ENCODE measurements at regions not wholly inside any gene's neighbourhood (a gene's known extent, or its start where the extent isn't known, plus 50 kb on each side); places are given as distances from the start of the nearest gene placed in this dataset.
"Not testable (repeated sequence)": the region's sequence is repeated elsewhere in the genome, so short reads cannot be mapped to it uniquely, and the experiment has no call there.

DNA sequence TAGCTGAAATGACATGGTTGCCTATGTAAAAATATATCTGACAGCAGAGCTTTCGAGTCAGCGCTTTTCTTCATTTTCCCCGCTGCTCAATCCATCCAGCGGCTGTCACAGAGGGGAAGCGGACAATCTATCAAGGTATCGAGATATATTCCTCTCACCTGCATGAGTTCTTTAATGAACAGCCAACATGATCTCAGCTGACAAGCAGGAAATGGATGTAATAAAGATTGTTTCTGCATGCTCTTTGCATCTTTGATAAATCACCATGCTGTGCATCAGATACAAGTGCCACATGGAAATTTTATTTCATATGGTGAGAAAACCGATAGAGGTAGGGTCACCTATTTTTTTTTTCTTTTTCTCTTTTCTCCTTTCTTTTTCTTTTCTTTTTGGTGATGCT lies 602.3 kb upstream of the MMS22L start:
- DNase-seq (ENCODE audit: insufficient read length, low spot score): no peak
- FAIRE-seq: no peak

DNA sequence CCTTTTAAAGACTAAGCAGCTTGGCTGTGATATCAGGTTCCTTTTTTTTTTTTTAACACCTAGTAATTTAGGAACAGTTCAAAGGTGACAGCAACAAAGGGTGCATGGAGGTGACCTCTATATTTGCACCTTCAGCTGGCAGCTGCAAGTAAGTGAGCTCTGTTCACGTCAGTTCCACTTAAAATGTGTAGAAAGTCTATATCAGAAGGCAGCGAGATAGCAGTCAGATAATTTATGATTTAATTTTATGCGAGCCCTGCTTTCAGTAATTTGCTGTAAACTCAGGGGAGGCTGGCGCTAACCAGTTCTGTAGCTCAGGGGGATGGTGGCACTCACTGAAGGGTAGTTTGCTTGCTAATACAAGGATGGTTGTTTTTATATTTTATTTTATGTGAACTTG lies 602.8 kb upstream of the MMS22L start:
- no peak for FAIRE-seq

DNA sequence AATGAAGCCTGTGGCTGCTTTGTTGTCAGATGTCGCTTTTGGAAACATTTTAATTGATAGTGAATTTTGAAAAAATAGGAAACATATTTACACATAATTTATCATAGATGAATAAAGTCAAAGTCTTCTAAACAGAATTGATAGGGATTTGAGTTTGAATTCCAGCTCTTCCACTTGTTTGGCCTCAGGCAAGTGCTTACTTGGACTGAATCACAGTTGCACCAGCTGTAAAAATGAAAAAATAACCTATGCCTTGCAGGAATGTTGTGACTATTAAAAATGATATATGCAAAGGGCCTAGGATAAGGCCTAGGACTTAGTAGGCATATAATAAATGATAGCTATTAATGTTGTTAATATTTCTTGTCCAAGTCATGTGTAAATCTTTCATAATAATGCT lies 618.5 kb upstream of the MMS22L start:
- no peak for DNase-seq (ENCODE audit: insufficient read length, low spot score)
- no peak for FAIRE-seq

More for the DNA sequence above, 602.8 kb upstream of the MMS22L start:
- DNase-seq (ENCODE audit: insufficient read length, low spot score): no peak

DNA sequence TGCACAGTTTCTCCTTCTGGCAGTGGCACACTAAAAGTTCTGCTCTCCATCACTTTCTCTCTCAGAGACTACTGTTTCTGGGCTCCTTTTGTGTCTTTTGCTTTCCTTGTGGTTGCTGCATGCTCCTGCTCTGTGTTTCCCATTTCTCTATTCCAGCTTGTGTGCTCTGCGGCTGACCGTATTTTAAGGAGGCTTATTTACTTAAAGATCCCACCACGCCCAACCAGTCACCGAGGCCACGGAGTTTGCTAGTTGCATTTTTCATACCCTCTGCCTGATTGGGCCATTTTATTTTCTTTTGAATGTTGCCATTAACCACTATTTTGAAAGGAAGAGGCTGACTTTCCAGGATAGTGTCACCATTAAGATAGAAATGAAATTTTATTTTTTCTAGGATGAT lies 626.4 kb upstream of the MMS22L start:
- DNase-seq (ENCODE audit: insufficient read length, low spot score) (no peak), FAIRE-seq (no peak)

DNA sequence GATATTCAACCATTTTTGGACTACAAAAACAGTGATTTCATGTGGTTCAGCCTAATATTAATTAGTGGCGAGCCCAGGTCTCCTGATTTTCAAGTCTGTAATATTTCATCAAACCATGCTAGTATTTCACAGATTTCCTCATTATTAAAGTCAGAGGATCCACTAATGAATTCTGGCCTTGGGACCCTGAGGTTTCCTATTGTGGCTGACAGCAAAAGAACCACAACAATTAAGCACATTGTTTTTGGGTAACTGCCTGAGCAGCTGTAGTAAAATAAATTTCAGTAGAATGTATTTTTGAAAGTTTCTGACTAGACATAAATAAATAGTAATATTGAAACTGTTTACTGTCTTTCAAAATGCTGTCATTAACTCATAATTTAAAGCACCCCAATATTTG lies 630.7 kb upstream of the MMS22L start:
- DNase-seq (ENCODE audit: insufficient read length, low spot score) (no peak), FAIRE-seq (no peak)

DNA sequence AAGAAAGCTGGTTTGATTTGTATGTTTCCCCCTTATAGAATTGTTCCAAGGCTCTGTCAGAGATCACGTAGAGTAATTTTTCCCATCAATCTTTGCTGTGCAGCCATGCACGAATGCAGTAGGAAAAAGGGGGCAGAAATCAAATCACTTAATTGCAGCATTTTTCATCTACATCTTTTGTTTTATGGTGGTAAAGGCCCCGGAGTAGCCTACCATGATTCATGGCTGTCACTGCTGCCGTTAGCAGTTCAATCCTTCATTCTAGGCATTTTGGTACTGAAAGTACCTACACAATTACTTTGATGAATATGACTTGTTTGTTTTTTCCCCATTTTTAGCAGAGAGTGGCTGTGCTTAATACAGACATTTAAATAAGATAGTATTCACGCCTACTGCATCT lies 631.9 kb upstream of the MMS22L start:
- FAIRE-seq: no peak
- no peak for DNase-seq (ENCODE audit: insufficient read length, low spot score)

DNA sequence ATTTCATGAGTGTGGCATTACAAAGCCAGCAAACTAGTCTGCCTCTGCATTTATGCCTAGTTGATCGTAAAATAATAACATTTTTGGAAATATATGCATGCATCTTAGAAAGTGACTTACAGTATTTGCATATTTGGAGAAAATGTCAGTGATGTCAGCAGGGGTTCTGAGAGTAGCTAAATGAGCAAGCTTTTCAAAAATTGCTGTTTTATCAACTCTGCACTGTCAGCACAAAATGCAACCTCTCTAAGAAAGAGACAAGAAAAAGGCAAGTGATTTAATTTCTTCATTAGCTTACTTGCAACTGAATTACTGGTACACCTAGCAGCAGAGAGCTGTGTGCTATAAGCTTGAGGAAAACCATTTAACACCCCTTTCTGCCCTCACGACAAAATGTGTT lies 632.5 kb upstream of the MMS22L start:
- no peak for FAIRE-seq
- no peak for DNase-seq (ENCODE audit: insufficient read length, low spot score)

DNA sequence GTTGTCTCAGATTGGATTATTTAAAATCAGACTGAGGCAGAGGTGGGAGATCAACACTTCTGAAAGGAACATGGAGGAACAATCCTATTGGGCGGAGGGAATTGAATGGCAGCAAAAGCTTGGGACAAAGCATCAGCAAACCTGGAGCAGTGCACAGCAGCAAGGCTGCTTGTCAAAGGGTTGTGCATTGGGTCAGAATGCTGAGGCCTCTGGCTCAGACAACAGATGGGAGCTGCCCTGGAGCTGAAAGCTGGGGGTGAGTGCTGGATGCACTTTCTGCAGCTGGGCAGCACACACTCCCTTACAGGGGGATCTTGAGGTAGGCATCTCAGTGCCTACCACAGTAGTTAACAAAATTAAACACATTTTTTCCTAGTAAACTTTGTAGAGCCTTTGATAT lies 634.4 kb upstream of the MMS22L start:
- no peak for DNase-seq (ENCODE audit: insufficient read length, low spot score)
- FAIRE-seq: no peak

DNA sequence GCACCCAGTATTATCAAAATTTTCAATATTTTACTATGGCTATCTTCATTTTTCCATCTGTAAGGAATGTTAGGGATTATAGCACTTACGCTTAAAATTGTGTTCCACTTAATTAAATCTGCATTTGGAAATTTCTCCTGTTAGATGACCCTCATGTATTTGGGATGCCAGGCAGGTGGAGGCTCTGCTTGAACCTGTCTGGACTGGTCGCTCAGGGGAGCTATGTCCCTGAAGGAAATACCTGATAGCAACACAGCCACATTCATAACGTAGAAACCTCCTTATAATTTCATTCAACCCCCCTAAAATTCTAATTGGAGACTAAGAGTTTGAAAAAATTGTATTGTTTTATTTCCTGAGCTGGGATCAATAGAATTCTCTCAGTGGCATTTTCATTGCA lies 636.0 kb upstream of the MMS22L start:
- FAIRE-seq (no peak), DNase-seq (ENCODE audit: insufficient read length, low spot score) (no peak)

DNA sequence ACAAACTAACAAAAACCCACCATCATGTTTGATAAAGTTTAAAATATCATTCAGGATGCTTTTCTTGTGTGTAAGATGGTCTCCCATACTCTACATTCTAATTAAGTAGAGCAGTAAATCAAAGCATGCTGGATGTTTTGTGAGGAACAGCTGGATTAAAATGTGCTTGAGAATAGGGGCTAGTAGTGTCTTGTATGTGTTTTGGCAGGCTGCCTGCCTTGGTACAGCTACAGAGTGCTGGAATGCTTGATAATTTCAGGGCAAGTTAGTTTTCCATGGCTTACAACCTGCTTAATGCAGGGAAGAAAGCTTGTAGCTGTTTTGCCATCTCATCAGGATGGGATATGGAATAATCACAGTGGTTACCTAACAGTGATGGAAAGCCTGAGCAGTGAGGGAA lies 636.6 kb upstream of the MMS22L start:
- DNase-seq (ENCODE audit: insufficient read length, low spot score) (no peak), FAIRE-seq (no peak)

DNA sequence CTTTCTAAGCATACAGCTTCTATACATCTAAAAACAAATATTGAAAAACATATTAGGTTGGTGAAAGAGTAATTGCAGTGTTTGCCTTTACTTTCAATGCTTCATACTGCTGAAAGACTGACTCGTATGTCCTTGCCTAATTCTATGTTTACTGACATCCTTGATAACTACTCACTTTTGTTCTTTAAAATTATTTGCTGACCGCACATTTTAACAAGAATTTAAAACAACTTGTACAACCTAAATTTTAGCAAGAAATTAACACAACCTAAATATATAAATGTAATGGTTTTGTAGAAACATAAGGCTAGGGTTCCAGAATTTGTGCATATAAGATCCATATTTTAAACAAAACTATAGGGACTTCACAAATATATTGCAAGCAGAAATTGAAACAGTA lies 640.2 kb upstream of the MMS22L start:
- no peak for DNase-seq (ENCODE audit: insufficient read length, low spot score)
- FAIRE-seq: no peak

DNA sequence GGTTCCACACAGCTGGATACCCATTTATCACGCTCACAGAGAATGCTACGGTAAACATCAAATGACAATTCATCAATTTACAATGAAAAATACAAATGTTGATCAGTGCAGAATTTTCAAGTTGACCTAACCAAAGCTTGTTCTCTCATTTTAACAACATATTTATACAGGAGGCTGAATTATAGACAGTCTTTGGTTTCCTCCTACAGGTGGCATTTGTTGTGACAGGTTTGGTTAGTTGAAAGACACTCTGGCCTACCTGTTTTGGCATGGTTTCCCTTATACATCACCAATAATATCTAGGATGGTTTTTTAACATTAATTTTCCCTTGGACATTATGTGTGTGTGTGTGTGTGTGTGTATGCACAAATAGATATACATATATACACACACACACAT lies 642.5 kb upstream of the MMS22L start:
- DNase-seq (ENCODE audit: insufficient read length, low spot score): no peak
- FAIRE-seq: no peak

DNA sequence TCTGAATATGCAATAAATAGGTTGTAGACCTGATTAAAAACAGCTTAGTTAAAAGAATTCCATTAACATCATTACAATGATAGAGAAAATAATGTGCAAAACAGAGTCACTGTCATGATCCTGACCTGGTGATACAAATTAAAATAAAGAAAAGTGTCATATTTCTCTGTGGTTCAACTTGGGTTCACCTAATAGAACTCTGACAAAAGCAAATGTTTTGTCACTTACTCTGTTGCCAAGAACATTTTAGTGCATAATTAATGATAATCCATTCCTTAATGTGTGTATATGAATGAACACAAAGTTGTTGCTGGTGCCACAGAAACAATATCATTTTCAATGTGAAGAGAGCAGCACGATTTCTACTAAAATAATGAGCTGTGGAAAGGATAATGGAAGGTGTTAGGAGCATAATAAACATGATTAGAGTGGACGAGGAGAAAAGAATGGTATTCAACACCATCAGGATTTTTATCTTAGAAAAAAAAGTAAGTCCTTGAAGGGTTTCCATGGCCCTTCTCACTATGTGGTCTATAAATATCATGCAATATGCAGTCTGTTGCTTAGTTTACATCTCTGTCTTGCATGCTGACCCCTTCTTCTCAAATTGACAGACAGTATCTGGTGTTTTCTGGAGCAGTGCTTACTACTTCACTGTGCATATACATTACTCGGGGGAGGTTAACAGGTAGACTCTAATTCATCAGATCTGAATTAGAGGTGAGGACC lies 656.6 kb upstream of the MMS22L start:
- FAIRE-seq (no peak), DNase-seq (ENCODE audit: insufficient read length, low spot score) (no peak)

DNA sequence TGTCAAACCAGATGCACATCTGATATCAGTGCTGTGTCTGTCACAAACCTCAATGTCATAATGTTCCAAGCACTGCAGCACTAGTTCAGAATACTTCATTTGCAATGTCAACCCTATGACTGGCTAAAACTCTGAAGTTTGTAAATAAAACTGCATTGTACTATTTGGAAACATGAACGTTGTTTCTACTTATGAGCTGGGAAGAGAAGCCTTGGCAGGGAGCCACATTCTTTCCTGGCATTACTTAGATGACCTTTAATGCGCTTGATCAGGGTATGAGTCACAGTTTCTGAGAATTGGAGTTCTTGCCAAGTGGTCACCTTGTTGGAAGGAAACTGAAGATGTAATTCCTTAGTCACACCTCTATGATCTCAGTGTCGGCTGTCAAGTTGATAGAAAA lies 664.8 kb upstream of the MMS22L start:
- FAIRE-seq (no peak), DNase-seq (ENCODE audit: insufficient read length, low spot score) (no peak)

DNA sequence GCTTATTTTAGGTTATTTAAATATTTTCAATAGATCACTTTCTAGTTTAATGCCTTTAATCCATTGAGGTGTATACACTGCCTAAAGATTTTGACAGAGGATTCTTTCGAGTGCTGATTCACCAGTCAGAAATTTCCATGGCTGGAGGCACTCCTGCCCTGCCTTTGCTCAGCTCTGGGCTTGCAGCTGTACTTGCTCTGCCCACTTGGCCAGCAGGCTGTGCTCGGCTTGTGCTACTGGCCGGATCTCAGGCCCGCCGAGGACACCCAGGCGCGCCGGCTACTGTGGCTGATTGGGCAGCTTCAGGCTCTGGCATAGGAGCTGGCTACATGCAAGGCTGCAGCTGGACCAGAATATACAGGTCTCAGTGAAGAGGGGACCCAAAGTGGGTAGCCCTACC lies 675.1 kb upstream of the MMS22L start:
- FAIRE-seq: no peak
- no peak for DNase-seq (ENCODE audit: insufficient read length, low spot score)

DNA sequence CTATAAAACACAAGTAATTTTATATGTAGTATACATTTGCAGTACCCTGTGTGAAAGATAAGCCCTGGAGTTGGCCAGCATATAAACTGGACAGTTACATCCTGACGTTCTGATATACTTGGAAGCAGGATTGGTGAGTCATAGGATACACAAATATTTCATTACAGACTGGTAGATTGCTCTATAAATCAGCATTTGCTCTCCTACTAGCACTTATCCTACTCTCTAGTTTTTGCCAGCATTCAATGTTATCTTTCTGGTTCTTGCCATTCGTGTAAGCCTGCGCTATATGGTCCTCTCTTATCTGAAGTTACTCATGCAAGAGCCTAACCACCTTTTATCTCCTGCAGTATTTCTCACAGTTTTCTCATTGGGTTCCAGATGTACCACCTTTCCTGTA lies 680.2 kb upstream of the MMS22L start:
- FAIRE-seq: no peak
- no peak for DNase-seq (ENCODE audit: insufficient read length, low spot score)

DNA sequence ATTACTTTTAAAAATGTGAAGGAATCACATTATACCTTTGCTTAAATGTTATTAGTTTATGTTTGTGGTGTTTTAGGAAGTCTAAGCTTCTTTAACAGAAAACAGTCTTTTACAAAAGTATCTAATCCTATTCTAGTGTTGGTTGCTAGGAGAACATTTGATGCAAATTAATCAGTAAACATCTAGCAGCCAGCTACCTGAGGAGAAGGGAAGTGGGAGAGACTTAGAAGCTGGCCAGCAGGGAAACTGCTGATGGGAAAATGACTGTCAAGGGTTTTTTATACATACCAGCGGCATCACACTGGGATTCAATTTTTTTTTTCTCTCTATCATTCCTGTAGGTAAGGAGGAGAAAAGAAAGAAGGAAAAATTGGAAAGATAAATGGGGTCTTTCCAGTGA lies 686.0 kb upstream of the MMS22L start:
- FAIRE-seq: no peak
- DNase-seq (ENCODE audit: insufficient read length, low spot score): no peak

DNA sequence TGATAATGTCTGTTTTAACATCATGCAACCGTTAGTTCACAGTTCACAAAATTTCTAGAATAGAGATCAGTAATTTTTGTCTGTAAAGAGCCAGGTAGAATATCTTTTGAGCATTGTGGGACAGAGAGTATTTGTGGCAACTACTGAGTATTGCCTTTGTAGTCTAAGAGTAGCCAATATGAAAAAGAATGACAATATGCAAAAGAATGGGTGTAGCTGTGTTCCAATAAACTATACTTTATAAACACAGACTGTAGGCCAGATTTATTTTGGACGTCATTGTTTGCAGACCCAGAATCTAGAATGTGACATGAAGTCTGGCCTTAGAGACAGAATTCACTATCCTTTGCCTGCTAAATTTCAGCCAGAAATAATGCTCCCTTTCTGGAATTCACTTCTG lies 694.1 kb upstream of the MMS22L start:
- FAIRE-seq (no peak), DNase-seq (ENCODE audit: insufficient read length, low spot score) (no peak)

DNA sequence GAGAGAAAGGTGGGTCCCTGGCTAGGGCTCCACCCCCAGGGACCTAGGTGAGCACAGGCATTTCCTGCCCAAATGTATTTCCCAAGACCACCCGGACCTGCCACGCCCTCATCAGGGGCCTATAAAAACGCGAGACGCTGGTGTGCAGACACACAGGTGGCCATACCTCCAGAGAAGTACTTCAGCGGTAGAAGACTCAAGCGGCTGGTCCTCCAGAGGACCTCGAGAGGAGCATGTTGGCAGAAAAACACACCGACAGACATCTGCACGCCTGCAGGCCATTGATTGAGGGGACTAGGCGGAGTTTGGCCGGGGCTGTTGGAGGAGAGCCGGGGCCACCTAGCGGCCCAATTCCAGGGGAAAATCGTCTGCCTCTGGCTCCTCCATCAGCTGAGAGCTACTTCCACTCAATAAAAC lies 695.8 kb upstream of the MMS22L start:
- no peak for FAIRE-seq
- DNase-seq (ENCODE audit: insufficient read length, low spot score): no peak

DNA sequence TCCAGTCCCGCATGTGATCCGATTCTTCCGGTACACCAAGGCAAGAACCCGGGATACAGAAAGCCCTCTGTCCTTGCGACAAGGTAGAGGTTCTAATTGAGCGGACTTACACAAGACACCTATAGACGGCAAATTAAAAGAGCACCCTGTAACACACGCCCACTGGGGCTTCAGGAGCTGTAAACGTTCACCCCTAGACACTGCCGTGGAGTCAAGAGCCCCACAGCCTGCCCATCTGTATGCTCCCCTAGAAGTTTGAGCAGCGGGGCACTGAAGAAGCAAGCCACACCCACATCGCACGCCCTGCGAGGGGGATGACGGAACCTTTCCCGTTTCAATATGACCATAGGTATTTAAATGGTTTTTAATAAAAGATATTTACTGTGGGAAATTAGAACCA lies 696.3 kb upstream of the MMS22L start:
- DNase-seq (ENCODE audit: insufficient read length, low spot score); FAIRE-seq: not testable (repeated sequence)

DNA sequence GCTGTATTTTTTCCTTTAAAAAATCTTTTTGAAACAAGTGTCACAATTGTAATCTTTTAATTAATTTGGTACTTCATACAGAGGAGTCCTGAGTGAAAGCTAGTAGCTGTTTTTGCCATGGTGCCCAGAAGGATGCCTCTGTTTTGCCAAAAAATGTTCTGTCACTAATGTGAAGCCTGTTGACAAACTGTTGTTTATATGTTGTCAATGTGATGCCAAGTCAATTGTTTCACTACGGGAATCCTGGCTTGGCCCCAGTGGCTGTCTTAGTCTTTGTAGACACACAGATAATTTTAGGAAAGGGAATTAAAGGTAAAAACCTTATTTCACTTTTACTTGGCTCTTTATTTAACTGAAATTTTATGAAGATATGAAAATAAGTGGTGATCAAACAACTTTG lies 706.4 kb upstream of the MMS22L start:
- no peak for DNase-seq (ENCODE audit: insufficient read length, low spot score)
- no peak for FAIRE-seq

DNA sequence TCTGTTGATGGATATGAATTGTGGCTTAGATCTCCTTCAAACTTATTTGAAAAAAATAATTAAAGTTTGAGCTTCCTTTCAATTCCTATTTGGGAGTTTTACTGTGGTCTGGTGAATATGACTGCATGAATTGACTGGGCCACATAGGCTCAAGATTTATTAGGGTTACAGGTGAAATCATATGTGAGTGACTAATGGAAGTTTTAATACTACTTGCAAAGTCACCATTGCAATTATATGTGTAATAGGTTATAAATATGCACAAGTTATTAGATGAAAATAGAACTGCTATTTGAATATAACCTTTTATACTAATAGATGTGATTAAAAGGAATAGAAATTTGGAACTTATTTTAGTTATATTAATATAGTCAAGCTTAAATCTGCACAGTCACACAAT lies 712.1 kb upstream of the MMS22L start:
- FAIRE-seq: no peak
- no peak for DNase-seq (ENCODE audit: insufficient read length, low spot score)

DNA sequence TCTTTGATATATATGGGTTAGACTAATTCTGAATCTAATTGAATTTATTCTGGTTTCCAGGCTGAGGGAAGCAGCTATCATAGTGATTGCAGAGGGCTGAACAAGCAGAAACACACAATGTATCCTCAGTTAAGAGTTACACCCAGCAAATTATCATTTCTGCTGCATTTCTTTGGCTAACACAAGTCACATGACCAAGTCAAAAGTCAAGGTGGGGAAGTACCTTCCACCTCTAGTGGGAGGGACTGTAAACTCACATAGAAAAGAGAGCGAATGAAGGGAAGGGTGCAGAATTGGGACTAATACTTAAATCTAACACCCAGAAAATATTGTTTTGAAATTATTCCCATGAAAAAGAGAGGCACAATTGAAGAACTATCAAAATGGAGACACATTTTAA lies 719.7 kb upstream of the MMS22L start:
- no peak for DNase-seq (ENCODE audit: insufficient read length, low spot score)
- no peak for FAIRE-seq
